SH-SY5Y (cell line): ENCODE measurements at regions not wholly inside any gene's neighbourhood (a gene's known extent, or its start where the extent isn't known, plus 50 kb on each side); places are given as distances from the start of the nearest gene placed in this dataset.

Experiments
- GATA2 ChIP-seq: IDR thresholded peaks from 2 replicates; pipeline ENCODE4 v1.6.1; 2011; ENCODE audit warnings: mild to moderate bottlenecking, low read depth, low read length
- GATA3 ChIP-seq: IDR thresholded peaks from 2 replicates; pipeline ENCODE4 v1.6.1; 2011; ENCODE audit warnings: low read depth, mild to moderate bottlenecking, low read length, moderate library complexity

DNA sequence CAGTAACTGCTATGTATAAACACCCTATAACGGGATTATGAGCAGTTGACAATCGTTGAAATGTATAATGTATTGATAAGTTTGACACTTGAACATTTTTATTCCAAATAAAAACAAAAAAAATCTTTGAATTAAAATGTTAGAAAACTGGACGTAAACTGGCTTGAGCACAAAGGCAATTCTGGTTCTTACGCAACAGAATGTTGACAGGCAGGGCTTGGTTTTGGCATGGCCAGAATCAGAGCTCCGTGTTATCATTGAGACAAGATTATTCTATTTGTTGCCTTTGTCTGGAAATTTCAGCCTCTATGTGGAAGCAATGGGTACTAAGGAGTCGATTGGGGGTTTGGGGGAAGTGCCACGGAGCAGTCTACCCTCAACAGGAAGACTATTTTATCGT lies 1028.6 kb upstream of the ZEB2 start:
- TF ChIP-seq GATA3, result no peak
- TF ChIP-seq GATA2, result no peak

DNA sequence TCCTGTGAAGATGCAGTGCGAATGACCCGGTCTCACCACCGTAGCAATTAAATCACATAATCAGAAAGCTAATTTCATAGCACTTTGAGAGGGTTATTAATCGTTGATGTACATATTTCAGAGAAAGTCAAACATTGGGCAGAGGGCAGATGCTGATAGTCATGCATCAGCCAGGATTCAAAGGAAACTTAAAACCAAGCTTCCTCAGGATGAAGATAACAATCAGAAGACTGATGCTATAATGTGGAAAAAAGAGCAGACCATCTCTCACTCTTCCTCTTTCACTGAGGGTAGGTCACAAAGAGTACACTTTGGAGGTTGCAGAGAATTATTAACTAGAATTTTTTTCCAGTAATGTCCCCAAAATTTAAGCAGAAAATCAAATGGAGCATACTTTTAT lies 1027.7 kb upstream of the ZEB2 start:
- TF ChIP-seq GATA3, result no peak
- TF ChIP-seq GATA2, result no peak

- TF ChIP-seq GATA2 (no peak), GATA3 (no peak)
These were observed 1026.2 kb upstream of the ZEB2 start for GRCh38 chr2:145546091-145546490.

- no peak for TF ChIP-seq GATA2
- TF ChIP-seq GATA3, result no peak
These were observed 1023.9 kb upstream of the ZEB2 start for GRCh38 chr2:145543856-145544255.

- TF ChIP-seq GATA2, result no peak
These were observed 1023.2 kb upstream of the ZEB2 start for GRCh38 chr2:145543155-145543554.

GRCh38 chr2:145541028-145541427 lies 1021.1 kb upstream of the ZEB2 start:
- TF ChIP-seq GATA3 (no peak), GATA2 (no peak)

DNA sequence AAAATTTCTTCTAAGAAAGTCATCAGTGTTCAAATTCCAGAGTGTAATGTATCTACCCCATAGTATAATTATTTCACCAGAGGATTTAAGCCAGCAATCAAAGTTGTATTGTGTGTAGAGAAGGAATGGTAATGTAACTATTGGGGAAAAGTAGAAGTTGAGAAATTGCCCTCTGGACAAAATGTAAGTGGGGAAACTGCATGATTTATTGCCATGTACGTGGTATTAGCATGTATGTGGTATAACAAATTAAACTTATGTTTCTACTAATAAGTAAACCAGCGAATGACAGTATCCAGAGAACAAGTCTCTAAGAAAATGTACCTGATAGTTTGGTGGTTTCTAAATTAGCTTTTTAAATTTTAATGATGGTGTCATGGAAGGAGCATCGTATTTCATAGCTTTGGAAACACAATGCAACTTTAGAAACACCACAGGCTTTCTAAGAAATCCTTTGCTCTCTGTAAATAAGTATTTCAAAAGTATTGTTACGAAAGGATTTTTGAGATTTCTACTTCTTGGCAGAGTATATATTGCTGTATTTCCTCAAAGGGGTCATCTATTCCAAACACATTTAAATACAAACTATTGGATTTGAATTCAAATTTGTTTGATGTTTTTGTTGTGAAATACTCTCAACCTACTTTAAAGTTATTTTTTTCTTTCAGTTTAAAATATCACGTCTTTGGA lies 1018.9 kb upstream of the ZEB2 start:
- TF ChIP-seq GATA3 (no peak), GATA2 (no peak)

DNA sequence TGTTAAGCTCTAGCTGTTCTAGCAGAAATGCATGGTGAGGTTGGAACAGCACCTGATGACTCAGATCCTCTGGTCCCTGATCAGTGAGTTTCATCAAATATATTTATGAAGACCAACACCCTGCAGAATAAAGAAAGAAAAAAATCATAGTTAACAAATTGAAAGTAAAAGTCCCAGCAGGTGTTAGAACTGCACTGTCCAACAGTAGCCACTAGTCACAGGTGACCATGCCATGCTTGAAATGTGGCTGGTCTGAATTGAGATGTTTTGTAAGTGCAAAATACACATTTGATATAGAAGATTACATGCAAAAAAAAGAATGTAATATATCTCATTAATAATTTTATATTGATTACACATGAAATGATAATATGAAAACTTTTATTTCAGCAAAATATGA lies 1010.7 kb upstream of the ZEB2 start:
- TF ChIP-seq GATA2 (no peak), GATA3 (no peak)

DNA sequence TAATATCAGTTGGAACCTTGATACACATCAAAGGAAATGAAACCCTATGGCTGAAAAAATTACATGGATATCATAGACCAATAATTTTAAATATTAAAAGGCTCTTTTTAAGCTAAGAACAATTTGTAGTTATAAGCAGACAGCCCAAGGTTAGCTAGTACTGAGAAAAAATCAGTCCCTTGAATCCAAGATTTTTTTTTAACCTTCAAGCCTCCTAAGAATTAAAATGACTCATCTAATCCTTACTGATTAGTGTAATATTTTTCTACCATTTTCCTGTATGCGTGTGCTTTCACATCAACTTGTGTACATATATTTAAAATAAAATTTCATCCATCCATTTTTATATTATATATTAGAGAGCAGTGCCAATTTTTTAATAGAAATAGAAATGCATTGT lies 1004.9 kb upstream of the ZEB2 start:
- TF ChIP-seq GATA3 (no peak), GATA2 (no peak)

- TF ChIP-seq GATA2, result no peak
- TF ChIP-seq GATA3, result no peak
These were observed 1004.4 kb upstream of the ZEB2 start for GRCh38 chr2:145524303-145524702.

- TF ChIP-seq GATA2 (no peak), GATA3 (no peak)
These were observed 992.0 kb upstream of the ZEB2 start for GRCh38 chr2:145511946-145512345.

- TF ChIP-seq GATA2 (no peak), GATA3 (no peak)
These were observed 983.6 kb upstream of the ZEB2 start for GRCh38 chr2:145503511-145503910.

- TF ChIP-seq GATA2, result no peak
- no peak for TF ChIP-seq GATA3
These were observed 982.0 kb upstream of the ZEB2 start for GRCh38 chr2:145501920-145502319.

DNA sequence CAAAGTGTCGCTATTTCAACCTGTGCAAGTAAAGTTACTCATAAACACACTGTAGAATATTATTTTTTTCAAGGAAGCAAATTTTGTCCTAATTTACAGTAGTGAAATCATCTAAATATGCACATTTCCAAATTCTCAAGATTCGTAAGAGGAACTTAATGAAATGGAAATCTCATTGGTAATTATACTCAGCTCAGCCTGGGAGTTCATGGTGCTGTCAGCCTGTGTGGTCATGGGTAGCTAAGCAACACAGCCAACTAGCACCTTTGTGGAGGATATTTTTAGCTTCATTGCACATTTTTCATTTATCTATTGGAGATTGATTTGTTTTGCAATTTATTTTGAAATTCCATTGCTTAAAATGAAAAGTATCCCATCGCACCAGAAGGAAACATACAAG lies 975.7 kb upstream of the ZEB2 start:
- TF ChIP-seq GATA2, result no peak
- TF ChIP-seq GATA3, result no peak

GRCh38 chr2:145494441-145494840 lies 974.5 kb upstream of the ZEB2 start:
- TF ChIP-seq GATA3, result no peak
- no peak for TF ChIP-seq GATA2

DNA sequence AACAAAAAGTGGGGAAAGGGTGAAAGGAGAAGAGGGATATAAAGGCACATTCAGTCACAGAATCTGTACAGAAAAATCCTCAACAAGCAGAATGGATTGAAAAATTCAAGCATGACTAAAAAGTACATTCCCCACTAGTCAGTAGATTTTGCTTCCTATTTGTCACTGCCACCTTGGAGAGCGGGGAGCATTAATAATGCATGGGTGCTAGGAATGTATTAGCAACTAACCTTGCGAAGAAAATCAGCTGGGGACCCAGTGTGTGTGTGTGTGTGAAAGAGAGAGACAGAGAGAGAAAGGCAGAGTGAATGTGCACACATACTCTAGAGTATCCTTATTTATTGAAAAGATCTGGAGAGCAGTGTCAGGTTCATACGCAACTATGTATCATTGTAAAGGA lies 968.7 kb upstream of the ZEB2 start:
- no peak for TF ChIP-seq GATA2
- no peak for TF ChIP-seq GATA3
